MM.1S (cell line): ENCODE measurements at regions not wholly inside any gene's neighbourhood (a gene's known extent, or its start where the extent isn't known, plus 50 kb on each side); places are given as distances from the start of the nearest gene placed in this dataset.

Source experiments
- DNase-seq: peaks from one replicate; pipeline ENCODE4 v3.0.0-alpha.2; 2015
- H2AFZ ChIP-seq: fragments of 300-600 bp; sonication (generic); 2 replicates; pipeline ENCODE4 v1.6.0; 2016; ENCODE audit warnings: antibody characterized with exemption, low read length
- H3F3A ChIP-seq: fragments of 300-600 bp; sonication (generic); 2 replicates; pipeline ENCODE4 v1.6.1; 2016; ENCODE audit warnings: mild to moderate bottlenecking, antibody characterized with exemption, low read length, moderate library complexity, mixed read lengths; ENCODE audit not compliant: insufficient read depth
- H3K27ac ChIP-seq: fragments of 300-600 bp; sonication (generic); 2 replicates; pipeline ENCODE4 v1.5.1; 2016; ENCODE audit warnings: mild to moderate bottlenecking, low read length
- H3K27me3 ChIP-seq: fragments of 300-600 bp; sonication (generic); replicated peaks from 2 replicates; pipeline ENCODE4 v1.6.0; 2016; ENCODE audit warnings: low read length; ENCODE audit not compliant: insufficient read depth
- H3K36me3 ChIP-seq: fragments of 300-600 bp; sonication (generic); replicated peaks from 2 replicates; pipeline ENCODE4 v1.6.1; 2016; ENCODE audit warnings: mild to moderate bottlenecking, low read length, mixed read lengths; ENCODE audit not compliant: insufficient read depth
- H3K4me1 ChIP-seq: fragments of 300-600 bp; sonication (generic); 2 replicates; pipeline ENCODE4 v1.6.1; 2016; ENCODE audit warnings: low read length, mixed read lengths
- H3K4me2 ChIP-seq: fragments of 300-600 bp; sonication (generic); 2 replicates; pipeline ENCODE4 v1.6.0; 2016; ENCODE audit warnings: low read depth, low read length
- H3K4me3 ChIP-seq: fragments of 300-600 bp; sonication (generic); 2 replicates; pipeline ENCODE4 v1.5.1; 2016; ENCODE audit warnings: low read length, mixed read lengths
- H3K79me2 ChIP-seq: fragments of 300-600 bp; sonication (generic); 2 replicates; pipeline ENCODE4 v1.6.1; 2016; ENCODE audit warnings: mixed run types, low read length, mixed read lengths
- H3K9ac ChIP-seq: fragments of 300-600 bp; sonication (generic); 2 replicates; pipeline ENCODE4 v1.6.1; 2016; ENCODE audit warnings: low read length, mixed read lengths
- H3K9me2 ChIP-seq: fragments of 300-600 bp; sonication (generic); replicated peaks from 2 replicates; pipeline ENCODE4 v1.6.1; 2016; ENCODE audit warnings: mild to moderate bottlenecking, low read length, mixed read lengths; ENCODE audit not compliant: insufficient read depth
- H3K9me3 ChIP-seq: fragments of 300-600 bp; sonication (generic); replicated peaks from 2 replicates; pipeline ENCODE4 v1.6.1; 2016; ENCODE audit warnings: mild to moderate bottlenecking, low read length, mixed read lengths; ENCODE audit not compliant: insufficient read depth
- H4K20me1 ChIP-seq: fragments of 300-600 bp; sonication (generic); 2 replicates; pipeline ENCODE4 v1.6.1; 2016; ENCODE audit warnings: mild to moderate bottlenecking, low read length, moderate library complexity, mixed read lengths; ENCODE audit not compliant: insufficient read depth
- CTCF ChIP-seq: fragments of 300-600 bp; sonication (generic); IDR thresholded peaks from 2 replicates; pipeline ENCODE4 v1.5.1; 2016; ENCODE audit warnings: antibody characterized with exemption, low read length, mixed read lengths
- EZH2 ChIP-seq: fragments of 300-600 bp; sonication (generic); optimal IDR thresholded peaks from 2 replicates; pipeline ENCODE3; 2017; ENCODE audit warnings: low read depth, mild to moderate bottlenecking, antibody characterized with exemption, low read length, mixed read lengths
- EZH2phosphoT487 ChIP-seq: fragments of 300-600 bp; sonication (generic); IDR thresholded peaks from 2 replicates; pipeline ENCODE4 v1.6.1; 2018; ENCODE audit warnings: antibody characterized with exemption, low read length

GRCh38 chr10:22475651-22476600 lies 130.6 kb downstream of the SPAG6 start:
- DNase-seq = no peak
- H2AFZ ChIP-seq = no peak overlapping the region

GRCh38 chr10:22476601-22477321 lies 131.5 kb downstream of the SPAG6 start:
- Histone ChIP-seq H3K79me2 (no peaks in the 10 kb centered on the region), H3K9me3 (no peaks in the 10 kb centered on the region), H2AFZ (no peak overlapping the region), H3K4me3 (no peak overlapping the region), H3K27ac (no peak overlapping the region), H3K9ac (no peak overlapping the region), H3K4me1 (peaks cover 2% of the 10 kb centered on the region), H4K20me1 (no peaks in the 10 kb centered on the region), H3K4me2 (no peak overlapping the region), H3K9me2 (no peaks in the 10 kb centered on the region), H3K36me3 (no peaks in the 10 kb centered on the region), H3K27me3 (no peaks in the 10 kb centered on the region), H3F3A (no peaks in the 10 kb centered on the region)
- TF ChIP-seq EZH2phosphoT487 (no peak), CTCF (no peak), EZH2 (no peak)
- DNase-seq = no peak

More at GRCh38 chr10:22475651-22476600, 130.6 kb downstream of the SPAG6 start:
- H3K9ac ChIP-seq = no peak overlapping the region
- no peaks in the 10 kb centered on the region for H3K79me2 ChIP-seq
- H3K36me3 ChIP-seq = no peaks in the 10 kb centered on the region
- no peaks in the 10 kb centered on the region for H3F3A ChIP-seq
- no peak overlapping the region for H3K4me3 ChIP-seq
- no peaks in the 10 kb centered on the region for H3K9me3 ChIP-seq
- H3K27me3 ChIP-seq = no peaks in the 10 kb centered on the region
- no peaks in the 10 kb centered on the region for H3K4me1 ChIP-seq
- no peaks in the 10 kb centered on the region for H3K9me2 ChIP-seq
- H3K27ac ChIP-seq = no peak overlapping the region
- H4K20me1 ChIP-seq = no peaks in the 10 kb centered on the region
- TF ChIP-seq EZH2 (no peak), CTCF (no peak), EZH2phosphoT487 (no peak)
- H3K4me2 ChIP-seq = no peak overlapping the region

- Histone ChIP-seq H3K9me3 (no peaks in the 10 kb centered on the region), H3F3A (no peaks in the 10 kb centered on the region), H3K9me2 (no peaks in the 10 kb centered on the region), H3K27me3 (no peaks in the 10 kb centered on the region), H3K4me3 (no peak overlapping the region), H3K27ac (no peak overlapping the region), H4K20me1 (no peaks in the 10 kb centered on the region), H3K4me2 (no peak overlapping the region), H3K79me2 (no peaks in the 10 kb centered on the region), H3K4me1 (peaks cover 10% of the 10 kb centered on the region), H3K36me3 (no peaks in the 10 kb centered on the region), H3K9ac (no peak overlapping the region), H2AFZ (no peak overlapping the region)
- DNase-seq = no peak
- TF ChIP-seq CTCF (no peak), EZH2 (no peak), EZH2phosphoT487 (no peak)
Measured at GRCh38 chr10:22477334-22478287, 132.3 kb downstream of the SPAG6 start.
